ENCODE measurements at regions not wholly inside any gene's neighbourhood (a gene's known extent, or its start where the extent isn't known, plus 50 kb on each side); places are given as distances from the start of the nearest gene placed in this dataset.

DNA sequence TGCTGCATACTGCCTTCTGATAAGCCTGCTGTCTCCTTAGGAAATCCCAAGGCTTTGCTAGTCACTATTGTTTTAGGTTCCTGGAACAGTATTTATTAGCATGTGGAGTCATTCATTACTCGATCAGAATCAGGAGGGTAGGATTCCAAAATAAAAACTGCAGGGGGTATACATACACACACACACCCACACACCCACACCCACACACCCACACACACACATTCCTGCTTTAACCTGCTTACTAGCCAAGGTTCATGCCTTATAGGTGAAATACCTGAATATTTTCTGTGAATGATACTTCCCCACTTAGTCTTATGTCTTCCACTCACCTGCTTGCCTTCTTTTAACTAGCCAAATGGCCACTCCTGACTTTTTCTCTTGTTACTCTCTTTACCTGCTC lies 325.1 kb downstream of the ADGRL2 start:
- no peak overlapping the region for H3K27ac ChIP-seq
- no peak for DNase-seq
- H3K9me3 ChIP-seq = no peaks in the 10 kb centered on the region
- H3K4me3 ChIP-seq = no peak overlapping the region
- H3K27me3 ChIP-seq = no peaks in the 10 kb centered on the region
- in situ Hi-C loops (cut with MboI; ENCODE audit: low sequenced_read_pairs in 4 of 4) (no loop called here), intact Hi-C loops (cut with DNase I; ENCODE audit: low total_unique reads) (no loop called here)
- no peaks in the 10 kb centered on the region for H3K4me1 ChIP-seq
- TF ChIP-seq, protein P1, sequence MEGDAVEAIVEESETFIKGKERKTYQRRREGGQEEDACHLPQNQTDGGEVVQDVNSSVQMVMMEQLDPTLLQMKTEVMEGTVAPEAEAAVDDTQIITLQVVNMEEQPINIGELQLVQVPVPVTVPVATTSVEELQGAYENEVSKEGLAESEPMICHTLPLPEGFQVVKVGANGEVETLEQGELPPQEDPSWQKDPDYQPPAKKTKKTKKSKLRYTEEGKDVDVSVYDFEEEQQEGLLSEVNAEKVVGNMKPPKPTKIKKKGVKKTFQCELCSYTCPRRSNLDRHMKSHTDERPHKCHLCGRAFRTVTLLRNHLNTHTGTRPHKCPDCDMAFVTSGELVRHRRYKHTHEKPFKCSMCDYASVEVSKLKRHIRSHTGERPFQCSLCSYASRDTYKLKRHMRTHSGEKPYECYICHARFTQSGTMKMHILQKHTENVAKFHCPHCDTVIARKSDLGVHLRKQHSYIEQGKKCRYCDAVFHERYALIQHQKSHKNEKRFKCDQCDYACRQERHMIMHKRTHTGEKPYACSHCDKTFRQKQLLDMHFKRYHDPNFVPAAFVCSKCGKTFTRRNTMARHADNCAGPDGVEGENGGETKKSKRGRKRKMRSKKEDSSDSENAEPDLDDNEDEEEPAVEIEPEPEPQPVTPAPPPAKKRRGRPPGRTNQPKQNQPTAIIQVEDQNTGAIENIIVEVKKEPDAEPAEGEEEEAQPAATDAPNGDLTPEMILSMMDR (IDR thresholded peaks at IDR 0.05 in 4 of 5, conservative IDR thresholded peaks at IDR 0.05 in 1 of 5) = no peak
- no peak for TF ChIP-seq POLR2A (IDR thresholded peaks at IDR 0.05)
- no peak for ATAC-seq
- H3K36me3 ChIP-seq = no peaks in the 10 kb centered on the region

DNA sequence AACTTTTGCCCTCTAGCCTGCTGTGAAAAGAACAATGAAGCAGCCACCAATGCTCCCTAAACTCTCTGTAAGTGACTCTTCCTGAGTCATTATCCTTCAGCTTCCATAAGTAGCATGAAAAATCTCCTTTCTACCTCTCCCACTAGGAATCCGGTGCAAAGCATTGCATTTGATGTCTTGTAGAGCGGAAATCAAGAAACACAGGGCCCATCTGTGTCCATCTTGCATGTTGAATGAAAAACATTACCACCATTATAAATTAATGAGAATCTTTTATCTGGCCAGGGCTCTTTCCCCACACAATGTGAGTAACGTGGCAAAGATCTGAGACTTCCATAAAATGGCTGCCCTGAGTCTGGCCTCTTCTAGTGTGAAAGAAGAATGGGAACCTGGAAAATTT lies 324.4 kb downstream of the ADGRL2 start:
- intact Hi-C loops (cut with DNase I; ENCODE audit: low total_unique reads) = no loop called here
- in situ Hi-C loops (cut with MboI; ENCODE audit: low sequenced_read_pairs in 4 of 4) = no loop called here
- H3K4me3 ChIP-seq = no peak overlapping the region
- no peaks in the 10 kb centered on the region for H3K27me3 ChIP-seq
- no peaks in the 10 kb centered on the region for H3K9me3 ChIP-seq
- no peaks in the 10 kb centered on the region for H3K36me3 ChIP-seq
- no peaks in the 10 kb centered on the region for H3K4me1 ChIP-seq
- no peak overlapping the region for H3K27ac ChIP-seq
- no peak for ATAC-seq
- DNase-seq = no peak
- TF ChIP-seq, protein P1 (IDR thresholded peaks at IDR 0.05 in 4 of 5, conservative IDR thresholded peaks at IDR 0.05 in 1 of 5) = no peak
- no peak for TF ChIP-seq POLR2A (IDR thresholded peaks at IDR 0.05)

GRCh38 chr1:82121421-82121820 lies 320.7 kb downstream of the ADGRL2 start:
- Histone ChIP-seq H3K9me3 (no peaks in the 10 kb centered on the region), H3K4me1 (no peaks in the 10 kb centered on the region), H3K27ac (no peak overlapping the region), H3K27me3 (no peaks in the 10 kb centered on the region), H3K4me3 (no peak overlapping the region), H3K36me3 (no peaks in the 10 kb centered on the region)
- intact Hi-C loops (cut with DNase I; ENCODE audit: low total_unique reads) = no loop called here
- DNase-seq (no peak), ATAC-seq (no peak)
- in situ Hi-C loops (cut with MboI; ENCODE audit: low sequenced_read_pairs in 4 of 4) = no loop called here
- TF ChIP-seq POLR2A (IDR thresholded peaks at IDR 0.05) = no peak
- TF ChIP-seq, protein P1 (IDR thresholded peaks at IDR 0.05 in 4 of 5, conservative IDR thresholded peaks at IDR 0.05 in 1 of 5) = no peak

GRCh38 chr1:82116105-82116504 lies 315.4 kb downstream of the ADGRL2 start:
- in situ Hi-C loops (cut with MboI; ENCODE audit: low sequenced_read_pairs in 4 of 4) = no loop called here
- TF ChIP-seq POLR2A (IDR thresholded peaks at IDR 0.05) = no peak
- TF ChIP-seq, protein P1 (IDR thresholded peaks at IDR 0.05 in 4 of 5, conservative IDR thresholded peaks at IDR 0.05 in 1 of 5) = no peak

DNA sequence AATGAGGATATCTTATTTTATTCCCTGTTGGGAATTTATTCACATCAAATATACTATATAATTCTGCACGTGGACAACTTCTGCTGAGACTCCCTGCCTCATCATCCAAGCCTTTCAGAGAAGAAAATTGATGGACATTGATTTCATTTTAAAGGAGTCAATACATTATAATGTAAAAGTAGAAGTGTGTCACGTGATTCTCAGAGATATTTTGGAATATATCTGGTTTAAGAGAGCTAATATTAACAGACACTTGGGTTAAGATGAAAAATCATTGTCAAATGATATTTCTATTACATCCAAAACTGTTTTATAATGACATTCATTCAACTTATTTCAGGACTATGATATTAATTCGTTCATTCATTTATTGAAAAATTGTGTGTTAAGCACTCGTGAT lies 314.2 kb downstream of the ADGRL2 start:
- H3K9me3 ChIP-seq = no peaks in the 10 kb centered on the region
- no peak overlapping the region for H3K27ac ChIP-seq
- peaks cover 0 to 11% of the 10 kb centered on the region in 2 donors for H3K4me1 ChIP-seq
- intact Hi-C loops (cut with DNase I; ENCODE audit: low total_unique reads) (no loop called here), in situ Hi-C loops (cut with MboI; ENCODE audit: low sequenced_read_pairs in 4 of 4) (no loop called here)
- H3K4me3 ChIP-seq = no peak overlapping the region
- no peak for ATAC-seq
- TF ChIP-seq POLR2A (IDR thresholded peaks at IDR 0.05) = no peak
- TF ChIP-seq, protein P1 (IDR thresholded peaks at IDR 0.05 in 4 of 5, conservative IDR thresholded peaks at IDR 0.05 in 1 of 5) = no peak
- no peaks in the 10 kb centered on the region for H3K27me3 ChIP-seq
- no peak for DNase-seq
- no peaks in the 10 kb centered on the region for H3K36me3 ChIP-seq

More at GRCh38 chr1:82116105-82116504, 315.4 kb downstream of the ADGRL2 start:
- Histone ChIP-seq H3K4me3 (no peak overlapping the region), H3K9me3 (no peaks in the 10 kb centered on the region), H3K27ac (no peak overlapping the region), H3K27me3 (no peaks in the 10 kb centered on the region), H3K4me1 (peaks cover 0 to 3% of the 10 kb centered on the region in 2 donors), H3K36me3 (no peaks in the 10 kb centered on the region)
- no peak for ATAC-seq
- no peak for DNase-seq
- intact Hi-C loops (cut with DNase I; ENCODE audit: low total_unique reads) = no loop called here

Measured in gastrocnemius medialis (tissue), 4 donors.